AG04449 (cell line): ENCODE measurements at regions not wholly inside any gene's neighbourhood (a gene's known extent, or its start where the extent isn't known, plus 50 kb on each side); places are given as distances from the start of the nearest gene placed in this dataset.
"Not testable (repeated sequence)": the region's sequence is repeated elsewhere in the genome, so short reads cannot be mapped to it uniquely, and the experiment has no call there.

Source experiments
- CTCF ChIA-PET: fragments of 350-600 bp; formaldehyde crosslinking; extraction: SDS; loops from one replicate; lab custom pipeline; 2021; ENCODE audit warnings: antibody characterized with exemption; lab: Yijun Ruan, JAX
- POLR2A ChIA-PET: fragments of 400-600, 350-600 bp; formaldehyde crosslinking; extraction: SDS; loops from one replicate; lab custom pipeline; 2020; ENCODE audit warnings: antibody characterized with exemption, inconsistent platforms; lab: Yijun Ruan, JAX
- DNase-seq: peaks from one replicate; pipeline ENCODE4 v3.0.0-alpha.2; 2010; ENCODE audit warnings: low read depth, low spot score
- H3K4me3 ChIP-seq: 2 replicates; pipeline ENCODE4 v1.5.1; 2011; ENCODE audit warnings: low read depth, mild to moderate bottlenecking, control low read depth, low read length
- CTCF ChIP-seq: IDR thresholded peaks from one replicate; pipeline ENCODE4 v1.5.1; 2011; ENCODE audit warnings: mild to moderate bottlenecking, moderate library complexity, low read length, control low read depth, inconsistent platforms; ENCODE audit not compliant: insufficient read depth; ENCODE audit errors: missing control alignments

GRCh38 chr14:105605464-105606304, 79.3 kb downstream of the TMEM121 start:
- no peak overlapping the region for H3K4me3 ChIP-seq
- no peak for TF ChIP-seq CTCF
- ChIA-PET CTCF (no interaction called here), POLR2A (no interaction called here)
- DNase-seq, result no peak

GRCh38 chr14:105606305-105606975, 80.1 kb downstream of the TMEM121 start:
- DNase-seq, CTCF ChIA-PET, POLR2A ChIA-PET, H3K4me3 ChIP-seq: not testable (repeated sequence)

- DNase-seq, POLR2A ChIA-PET, CTCF ChIA-PET, H3K4me3 ChIP-seq: not testable (repeated sequence)
Observed at GRCh38 chr14:105607025-105607424, 80.6 kb downstream of the TMEM121 start.

- H3K4me3 ChIP-seq, DNase-seq, CTCF ChIA-PET, POLR2A ChIA-PET: not testable (repeated sequence)
Observed at GRCh38 chr14:105614987-105615386, 88.6 kb downstream of the TMEM121 start.

GRCh38 chr14:105615986-105616801, 89.8 kb downstream of the TMEM121 start:
- POLR2A ChIA-PET, DNase-seq, CTCF ChIA-PET, H3K4me3 ChIP-seq: not testable (repeated sequence)

- TF ChIP-seq CTCF, result no peak
- no peak overlapping the region for H3K4me3 ChIP-seq
- DNase-seq, result no peak
- ChIA-PET CTCF (no interaction called here), POLR2A (no interaction called here)
Observed at GRCh38 chr14:105616802-105617192, 90.4 kb downstream of the TMEM121 start.

- no peak for TF ChIP-seq CTCF
- no peak for DNase-seq
- no peak overlapping the region for H3K4me3 ChIP-seq
- CTCF ChIA-PET, result no interaction called here
- POLR2A ChIA-PET, result no interaction called here
Observed at GRCh38 chr14:105617201-105617777, 90.9 kb downstream of the TMEM121 start.

- POLR2A ChIA-PET, DNase-seq, H3K4me3 ChIP-seq, CTCF ChIA-PET: not testable (repeated sequence)
Observed at GRCh38 chr14:105617805-105618204, 91.4 kb downstream of the TMEM121 start.

- H3K4me3 ChIP-seq, CTCF ChIA-PET, POLR2A ChIA-PET, DNase-seq: not testable (repeated sequence)
Observed at GRCh38 chr14:105619324-105619723, 92.9 kb downstream of the TMEM121 start.

- POLR2A ChIA-PET, DNase-seq, CTCF ChIA-PET, H3K4me3 ChIP-seq: not testable (repeated sequence)
Observed at GRCh38 chr14:105620178-105620864, 93.9 kb downstream of the TMEM121 start.

- CTCF ChIA-PET, DNase-seq, H3K4me3 ChIP-seq, POLR2A ChIA-PET: not testable (repeated sequence)
Observed at GRCh38 chr14:105620865-105621471, 94.6 kb downstream of the TMEM121 start.
